ENCODE measurements at regions not wholly inside any gene's neighbourhood (a gene's known extent, or its start where the extent isn't known, plus 50 kb on each side); places are given as distances from the start of the nearest gene placed in this dataset.

GRCh38 chr17:83201206-83202001 is 122.0 kb downstream of the METRNL start:
- TF ChIP-seq CTCF (conservative IDR thresholded peaks at IDR 0.05; ENCODE audit: low read depth, low read length) (no peak), EZH2 (IDR thresholded peaks at IDR 0.05; ENCODE audit: low read length, unreplicated experiment) (no peak), EZH2phosphoT487 (IDR thresholded peaks at IDR 0.05; ENCODE audit: borderline replicate concordance, low read length) (no peak)

Measured in PC-3 (cell line).